SK-N-SH (cell line): ENCODE measurements at regions not wholly inside any gene's neighbourhood (a gene's known extent, or its start where the extent isn't known, plus 50 kb on each side); places are given as distances from the start of the nearest gene placed in this dataset.

Experiments
- CTCF ChIA-PET: fragments of 300-600, 350-600 bp; formaldehyde crosslinking; extraction: SDS; loops from one replicate; lab custom pipeline; 2021; lab: Yijun Ruan, JAX
- POLR2A ChIA-PET: fragments of 350-600 bp; sonication (Branson Sonifier 250); formaldehyde crosslinking; extraction: SDS; loops from one replicate; lab custom pipeline; 2020; ENCODE audit warnings: antibody characterized with exemption, inconsistent platforms; lab: Yijun Ruan, JAX
- DNase-seq: peaks from one replicate; pipeline ENCODE4 v3.0.0; 2012
- H2AFZ ChIP-seq: fragments of 200-600 bp; sonication (generic); 2 replicates; pipeline ENCODE4 v1.8.1; 2016; ENCODE audit warnings: antibody characterized with exemption, mild to moderate bottlenecking, low read depth
- H3F3A ChIP-seq: fragments of 200-600 bp; sonication (generic); replicated peaks from 2 replicates; pipeline ENCODE3; 2016; ENCODE audit warnings: antibody characterized with exemption, mild to moderate bottlenecking; ENCODE audit not compliant: insufficient read depth
- H3K27ac ChIP-seq, 2 experiments: fragments of 200-500 bp in 1 of 2; fragments of 200-600 bp in 1 of 2; sonication (Bioruptor generic) in 1 of 2; sonication (generic), shearing (Covaris generic) in 1 of 2; 2 replicates each; pipeline versions ENCODE4 v1.5.1 to v1.6.1; 2014 to 2016; ENCODE audit warnings: low read depth in 2 of 2, inconsistent platforms in 1 of 2, low read length in 1 of 2, mild to moderate bottlenecking in 1 of 2, mixed read lengths in 1 of 2
- H3K27me3 ChIP-seq: fragments of 200-600 bp; sonication (generic), shearing (Covaris generic); 2 replicates; pipeline ENCODE4 v1.6.1; 2016; ENCODE audit warnings: mixed run types; ENCODE audit not compliant: insufficient read depth
- H3K36me3 ChIP-seq, 2 experiments: fragments of 200-500 bp in 1 of 2; fragments of 200-600 bp in 1 of 2; sonication (Bioruptor generic) in 1 of 2; sonication (generic) in 1 of 2; replicated peaks in 1 of 2; 2 replicates each; pipeline versions ENCODE3 to v1.5.1; 2014 to 2016; ENCODE audit warnings: low read length in 1 of 2, mild to moderate bottlenecking in 1 of 2; ENCODE audit not compliant: insufficient read depth in 2 of 2, control insufficient read depth in 1 of 2
- H3K4me1 ChIP-seq, 2 experiments: fragments of 200-500 bp in 1 of 2; fragments of 200-600 bp in 1 of 2; sonication (Bioruptor generic) in 1 of 2; sonication (generic), shearing (Covaris generic) in 1 of 2; 2 replicates each; pipeline versions ENCODE4 v1.5.1 to v1.6.1; 2014 to 2016; ENCODE audit warnings: low read depth in 1 of 2, low read length in 1 of 2, mixed run types in 1 of 2; ENCODE audit not compliant: insufficient read depth in 2 of 2, control insufficient read depth in 1 of 2
- H3K4me2 ChIP-seq: fragments of 200-600 bp; sonication (generic), shearing (Covaris generic); 2 replicates; pipeline ENCODE4 v1.6.1; 2017; ENCODE audit warnings: mixed run types
- H3K4me3 ChIP-seq, 2 experiments: fragments of 200-500 bp in 1 of 2; fragments of 200-600 bp in 1 of 2; sonication (Bioruptor generic) in 1 of 2; sonication (generic), shearing (Covaris generic) in 1 of 2; 2 replicates each; pipeline versions ENCODE4 v1.5.1 to v1.8.1; 2014 to 2016; ENCODE audit warnings: low read depth in 2 of 2, inconsistent platforms in 1 of 2, low read length in 1 of 2, mild to moderate bottlenecking in 1 of 2, mixed read lengths in 1 of 2, moderate library complexity in 1 of 2
- H3K79me2 ChIP-seq: fragments of 200-600 bp; sonication (generic); 2 replicates; pipeline ENCODE4 v1.8.1; 2017; ENCODE audit warnings: mild to moderate bottlenecking; ENCODE audit not compliant: insufficient read depth
- H3K9ac ChIP-seq: fragments of 200-600 bp; sonication (generic); 2 replicates; pipeline ENCODE4 v1.6.1; 2017; ENCODE audit warnings: mixed run types
- H3K9me2 ChIP-seq: fragments of 200-600 bp; sonication (generic); 2 replicates; pipeline ENCODE4 v1.6.1; 2017; ENCODE audit warnings: mixed run types
- H3K9me3 ChIP-seq: fragments of 200-600 bp; sonication (generic); 2 replicates; pipeline ENCODE4 v1.6.1; 2017; ENCODE audit warnings: mixed run types, mild to moderate bottlenecking, moderate library complexity
- H4K20me1 ChIP-seq: fragments of 200-600 bp; sonication (generic); 2 replicates; pipeline ENCODE4 v1.6.1; 2017; ENCODE audit warnings: mild to moderate bottlenecking, mixed run types; ENCODE audit not compliant: insufficient read depth
- CHD2 ChIP-seq: fragments of 150-350 bp; IDR thresholded peaks from 2 replicates; pipeline ENCODE4 v1.6.1; 2018; ENCODE audit warnings: low read length; ENCODE audit not compliant: partially characterized antibody
- ELF1 ChIP-seq: IDR thresholded peaks from 2 replicates; pipeline ENCODE4 v1.4.0; 2012
- EZH2phosphoT487 ChIP-seq: fragments of 200-600 bp; sonication (generic); IDR thresholded peaks from 2 replicates; pipeline ENCODE4 v1.6.1; 2017; ENCODE audit warnings: low read depth, mixed run types, mild to moderate bottlenecking, antibody characterized with exemption, moderate library complexity, borderline replicate concordance
- FOSL2 ChIP-seq: IDR thresholded peaks from 2 replicates; pipeline ENCODE4 v1.4.0; 2012; ENCODE audit warnings: low read depth, mild to moderate bottlenecking, moderate library complexity, borderline replicate concordance
- FOXM1 ChIP-seq: IDR thresholded peaks from 2 replicates; pipeline ENCODE4 v1.4.0; 2012; ENCODE audit warnings: low read depth, mild to moderate bottlenecking
- GATA2 ChIP-seq: sonication (generic); formaldehyde crosslinking; IDR thresholded peaks from 2 replicates; pipeline ENCODE4 v1.5.0; 2020; ENCODE audit warnings: mild to moderate bottlenecking, missing genetic modification reagents
- JUND ChIP-seq: IDR thresholded peaks from 2 replicates; pipeline ENCODE4 v1.4.0; 2012
- MEF2A ChIP-seq: IDR thresholded peaks from 2 replicates; pipeline ENCODE4 v1.4.0; 2012; ENCODE audit warnings: low read depth, borderline replicate concordance
- NFIC ChIP-seq: IDR thresholded peaks from 2 replicates; pipeline ENCODE4 v1.4.0; 2012; ENCODE audit warnings: borderline replicate concordance
- RAD21 ChIP-seq: IDR thresholded peaks from 2 replicates; pipeline ENCODE4 v1.6.1; 2012; ENCODE audit warnings: mild to moderate bottlenecking, low read length
- RFX5 ChIP-seq: IDR thresholded peaks from 2 replicates; pipeline ENCODE4 v1.6.1; 2012; ENCODE audit warnings: mild to moderate bottlenecking, improper control_type of control experiment, low read length
- RXRA ChIP-seq: IDR thresholded peaks from 2 replicates; pipeline ENCODE4 v1.4.0; 2012; ENCODE audit warnings: low read depth, mild to moderate bottlenecking, borderline replicate concordance
- SIN3A ChIP-seq: IDR thresholded peaks from 2 replicates; pipeline ENCODE4 v1.6.1; 2012; ENCODE audit warnings: low read depth, mild to moderate bottlenecking, low read length, moderate library complexity, borderline replicate concordance
- SMC3 ChIP-seq: IDR thresholded peaks from 2 replicates; pipeline ENCODE4 v1.6.1; 2012; ENCODE audit warnings: low read depth, low read length, improper control_type of control experiment
- TCF12 ChIP-seq: IDR thresholded peaks from 2 replicates; pipeline ENCODE4 v1.4.0; 2012
- YY1 ChIP-seq: IDR thresholded peaks from 2 replicates; pipeline ENCODE4 v1.4.0; 2012; ENCODE audit warnings: low read depth, mild to moderate bottlenecking
- WGBS: methylation state at CpG from one replicate; pipeline ENCODE4 v1.1.6; 2017; ENCODE audit warnings: low lambda C conversion rate; 5-methylcytosine and 5-hydroxymethylcytosine counted together
- TF ChIP-seq, protein P1 (sequence below): IDR thresholded peaks from 2 replicates; pipeline ENCODE4 v1.4.0; 2012; ENCODE audit warnings: low read depth, borderline replicate concordance
- TF ChIP-seq, protein P2 (sequence below): fragments of 150-350 bp; IDR thresholded peaks from 2 replicates; pipeline ENCODE4 v1.6.1; 2016; ENCODE audit warnings: mild to moderate bottlenecking, low read depth, low read length
- TF ChIP-seq, protein P3 (sequence below): fragments of 200-600 bp; sonication (generic); IDR thresholded peaks from 2 replicates; pipeline ENCODE4 v1.6.1; 2017; ENCODE audit warnings: antibody characterized with exemption, mild to moderate bottlenecking, moderate library complexity
- TF ChIP-seq, protein P4 (sequence below): fragments of 150-350 bp; IDR thresholded peaks from 2 replicates; pipeline ENCODE4 v1.6.1; 2017; ENCODE audit warnings: antibody characterized with exemption, low read length, low read depth, borderline replicate concordance

DNA sequence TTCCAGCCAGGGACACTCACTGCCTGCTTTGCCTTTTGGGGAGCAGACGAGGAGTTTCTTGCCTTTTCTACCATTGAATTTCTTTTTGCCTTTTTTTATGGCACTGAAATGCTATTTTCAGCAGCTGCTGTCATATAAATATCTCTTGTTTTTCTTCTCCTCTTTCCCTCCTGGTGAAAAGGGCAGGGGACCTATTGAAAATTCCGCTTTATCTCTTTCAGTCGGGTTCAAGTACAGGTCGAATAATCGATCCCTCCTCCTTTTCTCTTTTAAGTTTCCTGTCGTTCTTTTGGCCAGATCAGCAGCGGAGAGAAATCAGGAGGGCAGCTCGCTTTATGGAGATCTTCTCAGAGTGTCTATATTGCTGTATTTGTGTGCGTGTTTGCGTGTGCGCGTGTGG is 67.4 kb upstream of the CASZ1 start:
- no peak for DNase-seq
- Histone ChIP-seq H2AFZ (no peak overlapping the region), H3K9me3 (no peaks in the 10 kb centered on the region), H3K9ac (no peak overlapping the region), H3F3A (no peaks in the 10 kb centered on the region), H3K4me1 (peaks cover 0 to 17% of the 10 kb centered on the region in 2 experiments; a peak in 2 of 4 replicates), H3K79me2 (no peaks in the 10 kb centered on the region), H3K27me3 (0 out of 2 replicates have a peak, but pooled peaks cover 7% of the 10 kb centered on the region), H3K4me3 (no peak overlapping the region), H3K4me2 (no peak overlapping the region), H3K27ac (no peak overlapping the region)
- WGBS = 78% methylated on average over 12 of the region's 12 CpGs
- POLR2A ChIA-PET = no interaction called here
- no peak for TF ChIP-seq TCF12
- no peak for TF ChIP-seq FOSL2
- TF ChIP-seq GATA2 (CRISPR knock-in tag) = no peak
- TF ChIP-seq, protein P1, sequence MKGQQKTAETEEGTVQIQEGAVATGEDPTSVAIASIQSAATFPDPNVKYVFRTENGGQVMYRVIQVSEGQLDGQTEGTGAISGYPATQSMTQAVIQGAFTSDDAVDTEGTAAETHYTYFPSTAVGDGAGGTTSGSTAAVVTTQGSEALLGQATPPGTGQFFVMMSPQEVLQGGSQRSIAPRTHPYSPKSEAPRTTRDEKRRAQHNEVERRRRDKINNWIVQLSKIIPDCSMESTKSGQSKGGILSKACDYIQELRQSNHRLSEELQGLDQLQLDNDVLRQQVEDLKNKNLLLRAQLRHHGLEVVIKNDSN = no peak
- TF ChIP-seq RAD21 = no peak
- TF ChIP-seq JUND = no peak
- TF ChIP-seq, protein P2, sequence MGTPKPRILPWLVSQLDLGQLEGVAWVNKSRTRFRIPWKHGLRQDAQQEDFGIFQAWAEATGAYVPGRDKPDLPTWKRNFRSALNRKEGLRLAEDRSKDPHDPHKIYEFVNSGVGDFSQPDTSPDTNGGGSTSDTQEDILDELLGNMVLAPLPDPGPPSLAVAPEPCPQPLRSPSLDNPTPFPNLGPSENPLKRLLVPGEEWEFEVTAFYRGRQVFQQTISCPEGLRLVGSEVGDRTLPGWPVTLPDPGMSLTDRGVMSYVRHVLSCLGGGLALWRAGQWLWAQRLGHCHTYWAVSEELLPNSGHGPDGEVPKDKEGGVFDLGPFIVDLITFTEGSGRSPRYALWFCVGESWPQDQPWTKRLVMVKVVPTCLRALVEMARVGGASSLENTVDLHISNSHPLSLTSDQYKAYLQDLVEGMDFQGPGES = no peak
- TF ChIP-seq EZH2phosphoT487 = no peak
- no peak for TF ChIP-seq SIN3A
- TF ChIP-seq YY1 = no peak
- no peak for TF ChIP-seq SMC3
- TF ChIP-seq FOXM1 = no peak
- TF ChIP-seq MEF2A = no peak
- TF ChIP-seq NFIC = no peak
- TF ChIP-seq, protein P3, sequence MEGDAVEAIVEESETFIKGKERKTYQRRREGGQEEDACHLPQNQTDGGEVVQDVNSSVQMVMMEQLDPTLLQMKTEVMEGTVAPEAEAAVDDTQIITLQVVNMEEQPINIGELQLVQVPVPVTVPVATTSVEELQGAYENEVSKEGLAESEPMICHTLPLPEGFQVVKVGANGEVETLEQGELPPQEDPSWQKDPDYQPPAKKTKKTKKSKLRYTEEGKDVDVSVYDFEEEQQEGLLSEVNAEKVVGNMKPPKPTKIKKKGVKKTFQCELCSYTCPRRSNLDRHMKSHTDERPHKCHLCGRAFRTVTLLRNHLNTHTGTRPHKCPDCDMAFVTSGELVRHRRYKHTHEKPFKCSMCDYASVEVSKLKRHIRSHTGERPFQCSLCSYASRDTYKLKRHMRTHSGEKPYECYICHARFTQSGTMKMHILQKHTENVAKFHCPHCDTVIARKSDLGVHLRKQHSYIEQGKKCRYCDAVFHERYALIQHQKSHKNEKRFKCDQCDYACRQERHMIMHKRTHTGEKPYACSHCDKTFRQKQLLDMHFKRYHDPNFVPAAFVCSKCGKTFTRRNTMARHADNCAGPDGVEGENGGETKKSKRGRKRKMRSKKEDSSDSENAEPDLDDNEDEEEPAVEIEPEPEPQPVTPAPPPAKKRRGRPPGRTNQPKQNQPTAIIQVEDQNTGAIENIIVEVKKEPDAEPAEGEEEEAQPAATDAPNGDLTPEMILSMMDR = no peak
- TF ChIP-seq, protein P4, sequence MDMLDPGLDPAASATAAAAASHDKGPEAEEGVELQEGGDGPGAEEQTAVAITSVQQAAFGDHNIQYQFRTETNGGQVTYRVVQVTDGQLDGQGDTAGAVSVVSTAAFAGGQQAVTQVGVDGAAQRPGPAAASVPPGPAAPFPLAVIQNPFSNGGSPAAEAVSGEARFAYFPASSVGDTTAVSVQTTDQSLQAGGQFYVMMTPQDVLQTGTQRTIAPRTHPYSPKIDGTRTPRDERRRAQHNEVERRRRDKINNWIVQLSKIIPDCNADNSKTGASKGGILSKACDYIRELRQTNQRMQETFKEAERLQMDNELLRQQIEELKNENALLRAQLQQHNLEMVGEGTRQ = no peak
- no peak for TF ChIP-seq CHD2
- TF ChIP-seq RFX5 = no peak
- TF ChIP-seq ELF1 = no peak
- no peak for TF ChIP-seq RXRA
- TF ChIP-seq, all 33 proteins: peak for 0
- H3K36me3 ChIP-seq = no peaks in the 10 kb centered on the region
- H4K20me1 ChIP-seq = no peaks in the 10 kb centered on the region
- CTCF ChIA-PET = interaction anchor here (0.7 to 4.5 kb wide), 3 partner anchors 78 to 369 kb away, joined by 3 to 28 read pairs (median 3); no protein-coding TSS in a partner anchor
- H3K9me2 ChIP-seq = no peaks in the 10 kb centered on the region
